Inflammatory macrophage (primary cell): ENCODE measurements at regions not wholly inside any gene's neighbourhood (a gene's known extent, or its start where the extent isn't known, plus 50 kb on each side); places are given as distances from the start of the nearest gene placed in this dataset.

Source experiments
- DNase-seq, 2 donors: peaks; one replicate each; pipeline ENCODE4 v3.0.0-alpha.2; 2020 to 2022

DNA sequence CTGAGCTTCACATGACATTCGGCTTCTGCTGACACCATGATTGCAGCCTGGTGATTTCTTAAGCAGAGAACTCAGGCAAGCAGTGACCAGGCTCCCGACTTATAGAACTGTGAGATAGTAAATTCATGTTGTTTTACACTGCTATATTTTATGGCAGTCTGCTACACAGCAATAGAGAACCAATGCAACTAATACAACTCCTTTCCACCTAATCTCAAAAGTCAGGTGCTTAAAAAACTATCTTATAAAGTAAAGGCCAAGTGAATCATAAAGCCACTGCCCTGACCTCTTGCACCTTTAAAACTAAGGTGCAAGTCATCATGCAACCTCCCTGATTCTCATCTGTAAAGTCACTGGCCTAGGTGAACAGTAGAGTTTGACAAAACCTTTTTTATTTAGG lies 95.3 kb upstream of the GLS start:
- DNase-seq, result no peak

DNA sequence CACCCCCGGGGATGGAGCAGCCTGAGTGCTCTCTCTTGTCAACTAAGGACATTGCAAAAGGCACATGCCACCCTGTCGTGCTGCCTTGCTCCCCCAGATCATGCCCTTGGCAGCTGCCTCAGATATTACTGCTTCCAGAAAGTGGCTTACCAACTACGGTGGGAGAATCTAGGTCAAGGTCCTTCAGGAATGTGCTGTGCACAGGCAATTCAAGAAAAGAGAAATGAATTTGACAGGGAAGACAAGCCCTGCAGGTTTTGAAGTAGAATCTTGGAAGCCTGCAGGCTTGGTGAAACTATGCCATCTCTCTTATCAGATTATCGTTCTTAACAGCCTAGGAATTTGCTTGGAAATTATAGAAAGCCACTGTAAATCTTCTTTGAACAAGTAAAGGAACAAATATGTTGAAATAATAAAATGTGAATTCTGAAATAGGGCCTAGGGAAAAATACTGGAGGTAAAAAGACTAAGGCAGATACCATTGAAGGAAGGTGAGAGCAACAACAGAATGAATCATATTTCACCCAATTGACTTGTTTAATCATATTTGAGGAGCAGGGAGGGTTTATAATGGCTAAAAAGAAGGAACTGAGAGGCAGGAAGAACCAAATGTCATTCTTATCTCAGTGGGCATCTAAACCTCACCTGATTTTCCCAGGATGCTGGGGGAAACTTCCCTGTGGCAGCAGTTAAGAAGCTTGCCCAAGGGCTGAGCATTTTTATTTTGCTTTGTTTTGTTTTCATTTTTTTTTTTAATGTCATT lies 94.0 kb upstream of the GLS start:
- DNase-seq, result no peak

DNA sequence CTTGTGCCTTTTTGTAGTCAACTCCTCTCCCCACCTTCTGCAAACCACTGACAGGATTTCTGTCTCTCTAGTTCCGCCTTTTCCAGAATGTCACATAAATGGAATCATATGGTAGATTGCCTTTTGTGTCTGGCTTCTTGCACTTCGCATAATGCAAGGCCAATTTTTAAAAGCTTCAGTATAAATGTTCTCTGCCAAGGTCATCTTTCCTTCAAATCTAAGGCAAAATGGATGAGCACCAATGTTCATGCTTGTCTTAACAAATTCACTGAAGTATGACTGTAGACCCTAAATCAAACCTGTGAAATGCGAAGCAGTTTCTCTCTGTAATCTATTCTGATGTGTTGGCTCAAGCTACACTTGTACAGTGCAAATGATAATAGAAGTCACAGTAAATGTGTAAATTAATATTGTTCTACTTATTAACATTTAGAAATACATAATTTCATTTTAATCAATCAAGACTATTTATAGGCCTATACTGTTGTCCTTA lies 92.8 kb upstream of the GLS start:
- DNase-seq, result no peak

DNA sequence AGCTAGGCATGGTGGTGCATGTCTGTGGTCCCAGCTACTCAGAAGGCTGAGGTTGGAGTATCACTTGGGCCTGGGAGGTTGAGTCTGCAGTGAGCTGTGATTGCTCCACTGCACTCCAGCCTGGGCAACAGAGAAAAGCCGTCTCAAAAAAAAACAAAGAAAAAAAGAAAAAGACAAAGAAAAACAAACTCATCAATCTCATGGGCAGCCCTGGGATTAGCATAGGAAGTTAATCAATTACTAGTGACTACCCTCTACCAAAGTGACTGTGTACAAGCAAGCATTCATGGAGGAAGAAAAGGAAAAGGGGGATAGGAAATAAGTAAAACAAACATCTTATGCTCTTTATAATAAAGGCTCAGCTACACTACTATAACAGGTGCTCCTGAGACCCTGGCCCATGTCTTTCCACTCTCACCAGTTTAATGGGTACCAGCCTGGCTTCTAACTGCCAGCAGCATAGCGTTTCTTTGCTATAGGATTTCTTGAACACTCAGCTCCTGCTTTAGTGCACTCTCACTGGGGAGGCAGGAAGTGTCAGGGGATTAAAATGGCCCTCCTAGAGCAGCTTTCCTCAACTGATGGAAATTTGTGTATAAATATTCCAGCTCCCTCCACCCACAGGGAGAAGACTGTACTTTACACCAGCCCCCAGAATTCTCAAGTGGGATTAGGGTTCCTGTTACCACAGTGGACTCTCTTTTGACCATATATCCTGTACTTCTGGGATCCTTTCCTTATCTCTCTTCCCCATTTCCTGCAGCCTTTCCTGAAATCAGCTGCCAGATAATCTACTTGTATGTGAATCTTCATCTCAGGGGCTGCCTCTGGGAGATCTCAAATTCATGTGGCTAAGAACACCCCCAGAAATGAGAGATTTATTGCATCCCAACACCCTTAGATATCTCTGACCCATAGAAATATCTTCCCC lies 91.3 kb upstream of the GLS start:
- no peak for DNase-seq

DNA sequence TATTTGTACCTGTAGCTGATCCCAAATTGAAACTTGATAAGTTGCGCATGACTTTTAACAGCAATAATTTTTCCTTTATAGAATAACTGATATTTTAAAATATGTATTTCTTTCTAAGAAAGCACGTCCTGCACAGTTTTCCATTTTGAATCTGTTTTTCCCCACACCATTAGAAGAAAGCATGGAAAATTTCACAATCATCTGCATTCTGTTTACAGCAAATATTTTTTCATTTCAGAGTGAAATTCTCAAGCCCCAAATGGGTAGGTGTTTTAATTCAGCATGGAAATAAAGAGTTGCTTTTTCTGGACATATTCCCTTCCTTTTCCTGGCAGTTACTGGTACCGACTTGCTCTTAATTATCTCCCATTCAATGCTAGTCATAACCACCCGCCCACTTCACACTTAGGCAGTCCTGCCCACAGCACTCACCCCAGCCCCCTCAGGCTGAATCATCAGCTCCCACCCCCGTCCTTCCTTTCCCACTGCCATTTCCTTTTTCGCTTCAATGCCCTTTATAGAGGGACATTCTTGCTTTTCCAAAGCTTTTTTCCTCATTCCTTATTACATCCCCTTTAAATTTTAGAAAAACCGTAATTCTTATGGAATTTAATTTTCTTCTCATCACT lies 89.2 kb upstream of the GLS start:
- peak; percentile 29 to 80 for DNase-seq

DNA sequence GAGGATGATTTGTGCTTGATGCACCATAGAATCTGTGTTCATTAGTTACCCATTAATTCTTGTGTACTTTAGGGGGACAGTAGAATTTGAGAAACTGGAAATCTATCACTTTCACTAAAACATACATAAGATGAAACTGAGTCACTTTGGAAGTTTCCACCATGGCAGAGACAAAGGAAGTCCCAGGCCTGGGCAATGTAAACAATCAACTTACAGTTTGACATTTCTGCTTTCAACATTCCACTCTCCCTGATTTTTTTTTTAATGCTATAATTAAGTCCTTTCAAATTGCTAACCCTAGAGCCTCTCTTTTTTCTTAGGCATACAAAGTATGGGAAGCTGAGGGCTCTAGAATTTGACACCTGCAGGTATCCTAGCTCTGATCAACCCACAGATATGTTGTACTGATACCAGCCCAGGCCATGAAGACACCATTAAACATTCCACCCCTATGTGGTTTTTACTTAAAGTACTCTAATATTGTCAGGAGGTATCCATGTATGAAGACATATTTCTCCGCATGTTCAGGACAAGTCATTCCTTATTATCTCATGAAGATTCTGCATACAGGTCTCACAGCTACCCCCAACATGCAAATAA lies 88.5 kb upstream of the GLS start:
- DNase-seq, result no peak

DNA sequence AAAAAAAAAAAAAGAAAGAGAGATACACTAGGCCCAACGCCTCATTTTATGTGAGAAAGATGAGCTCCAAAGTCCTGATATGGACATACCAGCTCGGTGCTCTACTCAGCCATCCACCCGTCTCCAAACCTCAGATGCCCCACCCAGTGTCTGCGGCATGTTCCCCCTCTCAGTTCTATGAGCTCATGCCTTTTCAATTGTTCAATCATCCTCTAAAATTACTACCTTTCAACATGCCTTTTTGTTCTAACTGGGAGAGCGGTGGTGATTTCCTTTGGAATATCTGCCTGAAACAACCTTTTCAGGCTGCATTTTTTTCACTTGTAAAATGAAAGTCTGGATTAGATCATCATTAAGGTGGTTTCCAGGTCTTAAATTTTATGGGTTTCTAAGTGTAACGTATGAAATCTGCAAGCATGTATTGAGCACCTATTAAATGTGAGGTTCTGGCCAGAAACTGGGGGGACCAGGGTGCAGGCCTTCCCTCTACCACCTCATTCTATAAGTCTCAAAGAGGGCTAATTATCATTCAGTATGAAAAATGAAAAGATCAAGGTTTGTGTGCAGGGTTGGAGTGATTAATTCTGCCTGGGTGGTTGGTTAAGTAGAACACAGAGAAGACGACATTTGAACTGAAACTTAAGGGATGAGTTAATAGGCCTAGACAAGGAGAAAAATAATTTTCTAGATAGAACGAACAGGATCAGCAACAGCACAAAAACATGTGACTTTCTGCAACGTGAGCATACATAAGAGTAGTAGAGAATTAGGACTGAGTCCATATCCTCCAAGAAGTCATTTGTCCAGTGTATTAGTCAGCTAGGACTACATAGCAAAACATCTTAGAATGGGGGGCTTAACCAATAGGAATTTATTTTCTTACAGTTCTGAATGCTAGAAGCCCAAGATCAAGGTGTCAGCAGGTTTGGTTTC lies 87.4 kb upstream of the GLS start:
- no peak for DNase-seq

DNA sequence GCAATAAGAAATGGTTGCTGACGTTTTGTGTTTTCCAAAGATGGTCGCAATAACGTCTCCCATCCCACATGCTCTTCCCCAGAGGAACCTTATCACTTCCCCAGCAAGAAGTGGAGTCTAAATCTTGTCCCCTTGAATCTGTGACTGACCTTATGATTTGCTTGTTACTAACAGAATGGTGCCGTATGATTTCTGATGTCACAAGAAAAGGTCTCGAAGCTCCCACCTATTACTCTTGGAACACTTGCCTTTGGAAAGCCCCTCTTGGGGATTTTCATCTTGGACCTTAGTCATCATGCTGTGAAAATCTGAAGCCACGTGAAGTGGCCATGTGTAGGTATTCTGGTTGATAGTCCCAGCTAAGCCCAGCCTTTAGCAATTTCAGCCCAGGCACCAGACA lies 86.2 kb upstream of the GLS start:
- DNase-seq, result peak in 1 of 2 donors; percentile 31

DNA sequence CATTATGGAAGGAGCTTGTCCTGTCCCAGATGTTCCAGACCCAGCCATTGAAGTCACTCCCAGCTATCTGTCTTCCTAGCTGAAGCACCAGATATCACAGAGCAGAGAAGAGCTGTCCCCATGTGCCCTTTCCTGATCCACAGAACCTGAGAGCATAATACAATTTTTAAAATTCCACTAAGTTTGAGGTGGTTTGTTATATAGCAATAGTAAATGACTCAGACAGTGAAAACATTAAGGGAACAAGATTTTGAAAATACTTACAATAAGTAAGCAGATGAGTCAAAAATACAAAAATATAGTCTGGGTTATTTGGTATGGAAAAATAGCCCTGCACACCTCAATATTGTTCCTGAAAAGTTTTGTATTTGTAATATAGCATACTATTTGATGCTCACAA lies 85.8 kb upstream of the GLS start:
- DNase-seq, result no peak

DNA sequence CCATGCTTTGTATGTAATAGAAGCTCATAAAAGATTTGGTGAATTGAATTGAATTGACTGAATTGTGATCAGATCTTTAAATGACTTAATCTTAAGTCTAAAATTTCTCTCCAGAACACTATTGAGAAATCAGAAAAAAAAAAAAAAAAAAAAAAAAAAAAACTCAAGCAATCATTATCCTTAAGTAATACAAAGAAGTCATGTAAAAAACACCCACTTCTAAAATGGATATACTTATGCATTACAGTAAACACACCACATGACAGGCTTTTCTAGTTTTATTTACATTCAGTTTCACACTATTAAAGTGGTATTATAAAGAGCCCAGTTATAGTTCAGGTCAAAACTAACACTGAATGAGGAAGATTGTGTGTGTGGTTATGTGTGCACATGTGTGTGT lies 84.9 kb upstream of the GLS start:
- peak in 1 of 2 donors; percentile 53 for DNase-seq

DNA sequence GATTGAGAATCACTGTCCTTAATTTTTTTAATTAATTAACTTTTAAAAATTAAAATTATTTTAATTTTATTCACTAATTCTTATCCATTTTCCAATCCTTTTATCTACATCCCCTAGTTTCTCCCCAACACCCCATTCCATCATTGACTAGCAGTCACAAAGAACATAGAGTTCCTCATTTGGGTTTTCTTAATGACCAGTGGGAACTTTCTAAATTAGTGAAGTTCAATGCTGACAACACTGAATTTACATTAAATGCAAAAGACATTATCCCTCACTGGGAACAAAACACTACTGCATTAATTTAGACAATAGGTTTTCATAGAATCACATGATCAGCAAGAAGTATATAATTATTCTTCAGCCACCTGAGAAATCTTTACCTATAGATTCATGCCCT lies 80.6 kb upstream of the GLS start:
- DNase-seq, result no peak

DNA sequence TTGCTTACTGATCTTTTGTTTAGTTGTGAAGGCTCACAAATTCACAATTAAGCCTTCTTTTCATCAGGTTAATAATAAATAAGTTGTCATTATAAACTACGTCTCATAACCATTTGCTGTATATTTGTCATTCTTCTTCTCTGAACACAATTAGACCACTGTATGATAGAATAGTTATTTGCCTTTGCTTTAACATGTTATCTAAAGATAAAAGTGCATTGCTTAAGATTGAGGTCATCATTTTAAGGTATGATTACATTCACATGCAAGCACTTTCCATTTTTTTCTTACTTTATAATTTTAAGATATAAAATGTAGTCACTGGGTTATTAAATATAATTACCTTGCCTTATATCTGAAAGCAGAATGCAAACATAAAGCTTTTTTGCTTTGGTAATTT lies 80.1 kb upstream of the GLS start:
- no peak for DNase-seq

DNA sequence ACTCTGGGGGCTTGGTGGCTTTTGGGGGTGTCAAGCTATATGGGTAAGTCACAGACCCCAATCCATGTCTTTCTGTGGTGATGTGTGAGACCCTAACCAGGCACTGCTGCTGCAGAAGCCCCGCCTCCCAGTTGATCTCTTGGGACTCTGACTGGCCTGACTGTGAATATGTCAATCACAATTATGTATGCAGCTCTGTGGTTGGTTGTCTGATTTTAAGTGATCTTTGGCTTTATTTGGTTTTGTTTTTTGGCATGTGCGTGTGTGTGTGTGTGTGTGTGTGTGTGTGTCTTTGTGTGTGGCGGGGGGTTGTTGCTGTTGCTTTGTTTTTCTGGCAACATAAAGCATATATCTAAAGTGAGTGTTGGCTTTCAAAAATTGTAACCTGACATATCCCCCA lies 78.5 kb upstream of the GLS start:
- no peak for DNase-seq

DNA sequence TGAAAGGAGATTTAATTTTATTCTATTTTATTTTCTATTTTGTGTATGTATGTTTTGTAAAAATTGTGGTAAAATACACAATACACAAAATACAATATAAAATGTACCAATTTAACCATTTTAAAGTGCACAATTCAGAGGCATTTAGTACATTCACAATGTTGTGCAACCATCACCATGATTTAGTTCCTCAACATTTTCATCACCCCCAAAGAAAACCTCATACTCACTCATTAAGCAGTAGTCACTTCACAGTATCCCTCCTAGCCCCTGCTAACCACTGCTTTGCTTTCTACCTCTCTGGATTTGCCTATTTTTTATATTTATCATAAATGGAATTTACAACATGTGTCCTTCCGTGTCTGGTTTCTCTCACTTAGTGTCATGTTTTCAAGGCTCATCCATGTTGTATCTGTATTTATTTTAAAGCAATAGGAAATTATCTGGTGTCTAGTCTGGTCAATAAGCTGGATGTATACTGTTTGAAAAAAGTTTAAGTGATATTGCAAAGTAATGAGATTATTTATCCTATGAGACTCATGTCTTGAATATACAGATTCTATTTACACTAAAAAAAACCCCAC lies 77.9 kb upstream of the GLS start:
- DNase-seq, result peak; percentile 52 to 54

DNA sequence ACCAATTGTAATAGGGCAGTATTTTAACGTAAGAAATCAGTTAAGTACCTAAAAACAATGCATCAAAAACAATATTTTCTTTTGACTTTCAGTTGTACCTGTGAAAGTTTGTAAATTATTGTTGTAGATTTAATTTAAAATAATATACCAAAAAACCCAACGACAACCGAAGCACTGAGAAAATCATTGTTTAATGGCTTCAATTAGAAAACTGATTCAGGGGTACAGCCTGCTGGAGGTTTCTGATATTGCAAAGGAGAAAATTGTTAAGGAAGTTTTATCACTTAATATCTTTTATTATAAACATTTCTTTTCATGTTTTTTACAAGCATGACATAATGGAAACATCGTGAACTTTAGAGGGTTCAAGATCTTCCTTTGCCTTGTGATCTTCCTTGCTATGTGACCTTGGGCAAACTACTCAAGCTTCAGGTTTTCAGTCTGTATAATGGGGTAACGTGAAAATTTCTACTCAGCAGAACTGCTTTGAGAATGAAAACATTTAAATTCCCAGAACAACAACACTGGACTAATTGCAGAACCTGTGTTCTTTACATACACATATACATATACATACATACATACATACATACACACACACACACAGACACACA lies 76.3 kb upstream of the GLS start:
- peak; percentile 43 to 46 for DNase-seq

DNA sequence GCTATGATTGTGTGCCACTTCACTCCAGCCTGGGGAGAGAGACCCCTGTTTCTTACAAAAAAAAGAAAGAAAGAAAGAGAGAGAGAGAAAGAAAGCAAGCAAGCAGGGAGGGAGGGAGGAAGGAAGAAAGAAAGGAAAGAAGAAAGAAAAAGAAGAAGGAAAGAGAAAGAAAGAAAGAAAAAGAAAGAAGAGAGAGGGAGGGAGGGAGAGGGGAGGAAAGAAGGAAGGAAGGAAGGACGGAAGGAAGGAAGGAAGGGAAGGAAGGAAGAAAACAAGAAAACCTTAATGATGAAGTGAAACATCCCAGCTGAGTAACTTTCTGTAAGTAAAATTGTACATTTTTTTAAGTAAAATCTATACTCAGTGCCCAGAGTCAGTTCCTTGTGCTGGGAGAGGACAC lies 75.5 kb upstream of the GLS start:
- no peak for DNase-seq

DNA sequence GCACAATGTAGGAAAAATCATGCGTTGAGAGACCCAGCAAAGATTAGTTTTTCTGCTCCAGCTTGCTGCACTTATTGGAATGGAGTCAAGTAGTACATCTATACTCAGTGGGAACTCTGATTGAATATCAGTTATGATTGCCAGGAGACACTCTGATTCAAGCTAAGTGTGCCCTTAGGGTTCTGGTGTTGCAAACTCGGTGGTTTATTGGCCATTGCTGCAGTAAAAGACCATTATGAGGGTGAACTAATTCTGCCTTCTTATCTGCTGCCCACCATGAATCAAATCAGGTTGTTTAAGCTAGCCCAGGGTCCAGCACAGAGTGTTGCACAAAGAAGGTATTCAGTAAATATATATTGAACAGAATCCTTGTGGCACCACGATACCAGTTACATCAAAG lies 74.8 kb upstream of the GLS start:
- DNase-seq, result no peak

DNA sequence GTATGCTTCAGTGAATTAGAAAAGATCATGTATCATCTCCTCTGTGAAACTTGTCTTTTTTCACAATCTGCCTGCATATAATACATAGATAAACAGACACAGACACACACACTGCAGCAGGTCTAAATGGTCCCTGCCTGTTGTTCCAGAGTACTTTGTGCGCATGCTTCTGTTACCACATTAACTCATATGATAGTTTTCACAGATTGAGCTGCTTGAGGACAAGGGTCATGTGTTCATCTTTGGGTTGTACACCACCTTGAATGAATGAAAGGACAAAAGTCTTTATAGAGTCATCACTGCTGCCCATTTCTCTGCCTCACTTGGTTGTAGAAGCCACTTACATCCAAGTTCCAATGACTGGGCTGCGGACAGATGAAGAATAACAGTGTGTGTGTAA lies 72.7 kb upstream of the GLS start:
- DNase-seq, result no peak

DNA sequence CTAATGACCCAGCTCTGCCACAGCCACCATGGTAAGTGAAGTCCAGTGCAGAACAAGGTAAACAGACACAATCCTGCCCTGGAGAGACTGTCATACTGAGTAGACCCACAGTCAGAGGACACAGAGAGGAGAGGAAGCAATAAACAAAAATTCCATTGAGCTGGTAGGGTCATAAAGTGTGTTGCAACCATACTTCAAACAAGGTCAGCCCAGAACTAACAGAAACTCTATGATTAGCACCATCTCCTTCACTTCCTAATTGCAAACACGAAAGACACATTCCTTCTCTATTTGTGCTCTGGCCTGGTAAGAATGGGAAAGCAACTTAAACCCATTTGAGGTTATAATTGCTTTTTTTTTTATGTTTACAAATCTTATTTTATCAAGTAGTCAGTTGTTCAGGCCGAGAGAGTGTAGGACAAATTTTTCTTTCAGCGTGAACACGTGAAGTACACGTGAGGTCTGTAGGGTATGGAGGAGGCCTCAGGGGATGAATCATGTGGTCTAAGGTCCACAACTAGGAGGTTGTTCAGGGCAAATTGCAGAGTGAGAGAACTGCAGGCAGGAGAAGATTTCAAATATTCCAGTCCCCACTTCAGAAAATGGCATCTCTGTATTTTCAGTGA lies 71.4 kb upstream of the GLS start:
- DNase-seq, result peak in 1 of 2 donors; percentile 28

DNA sequence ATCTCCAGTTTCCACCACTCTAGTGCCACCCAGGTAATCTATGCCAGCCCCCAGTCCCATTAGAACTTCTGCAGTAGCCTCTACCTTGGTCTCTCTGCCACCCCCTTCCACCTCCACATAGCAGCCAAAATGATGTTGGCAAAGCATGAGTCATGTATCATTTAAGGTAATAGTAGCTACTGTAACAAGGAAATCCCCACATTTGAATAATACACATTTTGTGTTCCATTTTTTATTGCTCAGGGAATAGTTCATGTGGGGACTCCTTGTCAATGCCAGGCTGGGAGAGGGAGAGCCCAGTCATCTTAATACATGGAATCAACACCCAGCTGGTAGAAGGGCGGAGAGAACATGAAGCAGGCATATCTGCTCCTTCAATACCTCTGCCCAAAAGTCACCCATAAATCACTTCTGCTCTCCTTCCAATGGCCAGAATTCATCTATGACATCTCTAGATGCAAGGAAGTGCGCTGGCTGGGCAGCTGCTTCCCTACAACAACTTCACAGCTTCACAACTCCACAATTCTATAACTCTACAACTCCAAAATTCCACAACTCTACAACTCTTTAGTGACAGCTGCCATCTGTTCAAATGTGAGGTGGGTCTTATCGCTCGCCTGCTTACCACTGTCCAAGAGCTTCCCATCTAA lies 70.6 kb upstream of the GLS start:
- DNase-seq, result no peak
